ENCODE measurements at regions not wholly inside any gene's neighbourhood (a gene's known extent, or its start where the extent isn't known, plus 50 kb on each side); places are given as distances from the start of the nearest gene placed in this dataset.
A peak's percentile ranks its signal among the peaks of the same experiment; 100 is the strongest.

DNA sequence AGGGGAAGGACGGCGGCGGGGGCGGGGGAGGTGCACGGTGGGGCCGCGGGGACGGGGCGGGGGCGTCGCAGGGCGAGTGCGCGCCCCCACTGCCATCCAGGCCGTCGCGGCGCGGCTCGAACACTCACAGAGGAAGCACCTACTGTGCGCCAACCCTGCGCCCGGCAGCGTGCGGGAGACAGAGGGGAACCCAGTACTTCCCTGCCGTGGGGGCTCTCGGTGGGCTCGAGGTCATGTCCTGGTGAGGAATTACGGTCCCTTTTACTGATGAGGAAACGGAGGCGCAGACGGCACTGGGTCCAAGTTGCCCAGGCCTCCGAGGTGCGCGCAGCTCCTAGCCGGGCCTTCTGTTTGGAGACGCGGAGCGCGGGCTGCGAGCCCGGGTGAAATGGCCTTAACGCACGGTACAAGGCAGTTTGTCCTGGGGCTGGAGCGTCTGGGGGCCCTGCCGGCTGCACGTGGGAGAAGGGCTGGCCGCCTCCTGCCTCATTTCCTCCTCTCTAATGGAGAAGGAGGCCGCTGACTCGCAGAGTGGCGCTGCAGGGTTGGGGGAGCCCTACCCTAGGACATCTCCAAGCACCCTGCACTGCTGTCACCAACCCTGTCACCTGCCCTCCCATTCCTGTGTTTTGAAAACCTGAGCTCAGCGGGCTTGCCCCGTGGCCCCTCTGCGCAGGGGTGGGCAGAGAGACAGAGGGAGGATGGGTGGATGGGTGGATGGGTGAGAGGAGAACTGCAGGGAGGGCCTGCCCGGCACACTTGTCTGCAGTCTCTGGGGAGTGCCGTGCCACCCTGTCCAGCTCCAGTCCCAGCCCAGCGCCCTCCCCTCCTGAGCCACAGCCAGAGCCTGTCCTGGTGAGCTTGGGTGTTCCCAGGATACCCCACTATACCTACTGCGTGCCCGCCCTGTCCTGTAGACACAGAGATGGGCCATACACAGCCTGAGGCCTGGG lies 106.0 kb downstream of the ADRA2C start:
- H3K4me3 ChIP-seq, result no peak overlapping the region
- peaks cover 0 to 5% (median 0%) of the 10 kb centered on the region in 4 donors for H3K4me1 ChIP-seq
- TF ChIP-seq, protein P1, sequence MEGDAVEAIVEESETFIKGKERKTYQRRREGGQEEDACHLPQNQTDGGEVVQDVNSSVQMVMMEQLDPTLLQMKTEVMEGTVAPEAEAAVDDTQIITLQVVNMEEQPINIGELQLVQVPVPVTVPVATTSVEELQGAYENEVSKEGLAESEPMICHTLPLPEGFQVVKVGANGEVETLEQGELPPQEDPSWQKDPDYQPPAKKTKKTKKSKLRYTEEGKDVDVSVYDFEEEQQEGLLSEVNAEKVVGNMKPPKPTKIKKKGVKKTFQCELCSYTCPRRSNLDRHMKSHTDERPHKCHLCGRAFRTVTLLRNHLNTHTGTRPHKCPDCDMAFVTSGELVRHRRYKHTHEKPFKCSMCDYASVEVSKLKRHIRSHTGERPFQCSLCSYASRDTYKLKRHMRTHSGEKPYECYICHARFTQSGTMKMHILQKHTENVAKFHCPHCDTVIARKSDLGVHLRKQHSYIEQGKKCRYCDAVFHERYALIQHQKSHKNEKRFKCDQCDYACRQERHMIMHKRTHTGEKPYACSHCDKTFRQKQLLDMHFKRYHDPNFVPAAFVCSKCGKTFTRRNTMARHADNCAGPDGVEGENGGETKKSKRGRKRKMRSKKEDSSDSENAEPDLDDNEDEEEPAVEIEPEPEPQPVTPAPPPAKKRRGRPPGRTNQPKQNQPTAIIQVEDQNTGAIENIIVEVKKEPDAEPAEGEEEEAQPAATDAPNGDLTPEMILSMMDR (IDR thresholded peaks at IDR 0.05), result no peak
- TF ChIP-seq POLR2A (IDR thresholded peaks at IDR 0.05) (no peak), POLR2AphosphoS5 (IDR thresholded peaks at IDR 0.05) (no peak), EP300 (IDR thresholded peaks at IDR 0.05) (no peak)
- DNase-seq, result peak; percentile 57
- no peaks in the 10 kb centered on the region for H3K36me3 ChIP-seq
- H3K9me3 ChIP-seq, result no peaks in the 10 kb centered on the region
- intact Hi-C loops (cut with DNase I), result no loop called here
- H3K27ac ChIP-seq, result no peak overlapping the region
- WGBS, 2 donors, result 13 to 18% methylated on average over 59 of the region's 59 CpGs
- H3K27me3 ChIP-seq, result peaks cover 13 to 70% (median 51%) of the 10 kb centered on the region in 3 donors

DNA sequence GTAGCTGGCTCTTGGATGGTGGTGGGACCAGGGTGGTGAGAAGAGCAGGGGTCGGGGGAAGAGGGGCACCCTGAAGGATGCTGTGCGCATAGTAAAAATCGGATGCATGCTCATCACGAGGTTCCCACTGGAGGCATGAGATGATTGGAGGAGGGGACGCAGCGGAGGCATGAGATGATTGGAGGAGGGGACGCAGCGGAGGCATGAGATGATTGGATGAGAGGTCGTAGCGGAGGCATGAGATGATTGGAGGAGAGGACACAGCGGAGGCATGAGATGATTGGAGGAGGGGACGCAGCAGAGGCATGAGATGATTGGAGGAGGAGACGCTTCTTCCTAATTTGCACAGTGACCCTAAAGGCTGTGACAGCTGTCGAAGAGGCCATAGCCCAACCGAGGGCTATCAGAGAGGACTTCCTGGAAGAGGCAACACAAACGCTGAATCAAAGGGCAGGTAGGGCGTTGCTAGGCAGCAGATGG lies 106.7 kb downstream of the ADRA2C start:
- Histone ChIP-seq H3K4me1 (peaks cover 0 to 5% (median 0%) of the 10 kb centered on the region in 4 donors), H3K27me3 (peaks cover 13 to 77% (median 51%) of the 10 kb centered on the region in 3 donors), H3K9me3 (peaks cover 0 to 2% (median 0%) of the 10 kb centered on the region in 4 donors), H3K4me3 (no peak overlapping the region), H3K36me3 (no peaks in the 10 kb centered on the region), H3K27ac (no peak overlapping the region)
- no peak for DNase-seq
- intact Hi-C loops (cut with DNase I), result no loop called here
- 66 to 71% methylated on average over 17 of the region's 17 CpGs for WGBS, 2 donors
- TF ChIP-seq, protein P1 (IDR thresholded peaks at IDR 0.05), result no peak
- TF ChIP-seq POLR2AphosphoS5 (IDR thresholded peaks at IDR 0.05), result no peak
- no peak for TF ChIP-seq POLR2A (IDR thresholded peaks at IDR 0.05)

DNA sequence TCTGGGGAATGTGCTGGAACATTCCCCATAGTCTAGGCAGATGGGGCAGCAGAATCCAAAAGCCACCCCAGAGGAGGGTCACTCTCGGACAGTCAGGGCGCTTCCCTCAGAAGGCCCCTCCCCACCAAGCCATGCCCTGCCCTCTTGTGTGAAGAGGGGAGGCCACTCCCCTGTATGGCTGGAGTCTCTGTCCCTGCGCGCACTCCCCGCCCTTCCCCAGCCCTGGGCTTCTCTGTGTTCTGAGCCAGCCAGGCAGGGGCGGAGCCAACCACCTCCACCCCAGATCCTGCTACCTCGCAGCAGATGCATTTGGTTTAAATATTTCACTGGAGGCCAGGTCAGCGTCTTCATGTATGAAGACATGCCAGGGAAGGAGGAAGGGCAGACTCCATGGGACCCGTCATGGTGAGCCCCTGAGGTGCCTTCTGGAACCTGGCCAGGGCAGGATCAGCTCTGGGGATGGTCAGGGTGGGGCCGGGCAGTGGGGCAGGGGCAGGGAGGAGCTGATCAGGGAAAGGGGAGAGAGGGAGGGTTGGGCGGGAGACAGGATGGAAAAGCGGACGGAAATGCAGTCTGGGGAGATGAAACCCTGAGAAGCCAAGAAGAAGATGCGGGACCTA lies 107.3 kb downstream of the ADRA2C start:
- no peak for TF ChIP-seq POLR2A (IDR thresholded peaks at IDR 0.05)
- TF ChIP-seq POLR2AphosphoS5 (IDR thresholded peaks at IDR 0.05), result no peak
- TF ChIP-seq, protein P1 (IDR thresholded peaks at IDR 0.05), result no peak
- TF ChIP-seq EP300 (IDR thresholded peaks at IDR 0.05), result no peak
- no peak overlapping the region for H3K4me3 ChIP-seq
- peak; percentile 53 for DNase-seq
- intact Hi-C loops (cut with DNase I), result no loop called here
- peaks cover 0 to 5% (median 0%) of the 10 kb centered on the region in 4 donors for H3K4me1 ChIP-seq
- H3K27me3 ChIP-seq, result peaks cover 13 to 83% (median 53%) of the 10 kb centered on the region in 3 donors
- no peaks in the 10 kb centered on the region for H3K36me3 ChIP-seq
- peaks cover 0 to 4% (median 1%) of the 10 kb centered on the region in 4 donors for H3K9me3 ChIP-seq
- H3K27ac ChIP-seq, result no peak overlapping the region
- WGBS, 2 donors, result 18 to 31% methylated on average over 14 of the region's 14 CpGs

DNA sequence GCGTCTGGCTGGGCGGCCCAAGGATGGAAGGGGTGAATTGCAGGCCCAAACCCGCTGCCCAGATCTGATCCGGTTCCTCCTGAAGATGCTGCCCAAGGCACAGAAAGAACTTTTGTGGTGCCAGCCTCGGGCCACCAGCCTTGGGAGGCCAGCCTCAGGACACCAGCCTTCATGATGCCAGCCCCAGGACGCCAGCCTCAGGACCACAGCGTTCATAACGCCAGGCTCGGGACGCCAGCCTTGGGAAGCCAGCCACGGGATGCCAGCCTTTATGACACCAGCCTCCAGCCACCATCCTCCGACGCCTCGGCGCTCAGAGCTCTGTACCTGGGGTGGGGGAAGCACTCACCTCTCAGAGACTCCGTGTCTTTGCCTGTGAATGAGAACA lies 107.8 kb downstream of the ADRA2C start:
- intact Hi-C loops (cut with DNase I), result no loop called here
- H3K36me3 ChIP-seq, result no peaks in the 10 kb centered on the region
- no peak overlapping the region for H3K4me3 ChIP-seq
- peaks cover 0 to 4% (median 1%) of the 10 kb centered on the region in 4 donors for H3K9me3 ChIP-seq
- no peak overlapping the region for H3K27ac ChIP-seq
- peaks cover 0 to 5% (median 0%) of the 10 kb centered on the region in 4 donors for H3K4me1 ChIP-seq
- 82% methylated on average over 16 of the region's 16 CpGs for WGBS, 2 donors
- DNase-seq, result peak; percentile 64
- H3K27me3 ChIP-seq, result peaks cover 13 to 88% (median 54%) of the 10 kb centered on the region in 3 donors
- TF ChIP-seq, protein P1 (IDR thresholded peaks at IDR 0.05), result no peak
- TF ChIP-seq EP300 (IDR thresholded peaks at IDR 0.05) (no peak), POLR2A (IDR thresholded peaks at IDR 0.05) (no peak), POLR2AphosphoS5 (IDR thresholded peaks at IDR 0.05) (no peak)
